ENCODE measurements at regions not wholly inside any gene's neighbourhood (a gene's known extent, or its start where the extent isn't known, plus 50 kb on each side); places are given as distances from the start of the nearest gene placed in this dataset.

GRCh38 chr2:2389215-2389614 lies 58.1 kb upstream of the MYT1L start:
- CTCF ChIA-PET (ENCODE audit: unreplicated experiment) = no interaction called here
- no peaks in the 10 kb centered on the region for H3K9me3 ChIP-seq (ENCODE audit: low read length)
- H3K4me2 ChIP-seq (ENCODE audit: low read length) = no peak overlapping the region
- no peak overlapping the region for H3K4me3 ChIP-seq (ENCODE audit: low read depth, low read length, poor library complexity, severe bottlenecking)
- TF ChIP-seq CTCF (conservative IDR thresholded peaks at IDR 0.05; ENCODE audit: low read length) = no peak
- no peak for TF ChIP-seq EZH2phosphoT487 (IDR thresholded peaks at IDR 0.05; ENCODE audit: borderline replicate concordance, low read depth, low read length)
- H3K79me2 ChIP-seq (ENCODE audit: insufficient read depth, low read depth, low read length) = no peaks in the 10 kb centered on the region
- no peaks in the 10 kb centered on the region for H3K4me1 ChIP-seq (ENCODE audit: insufficient read depth, low read length, poor library complexity, severe bottlenecking)
- no peaks in the 10 kb centered on the region for H3K36me3 ChIP-seq (ENCODE audit: insufficient read depth, low read length)
- POLR2A ChIA-PET = no interaction called here
- intact Hi-C loops (cut with micrococcal nuclease; ENCODE audit: unreplicated experiment) = no loop called here
- no peak for DNase-seq (ENCODE audit: low spot score)
- H2AFZ ChIP-seq (ENCODE audit: low read length) = no peak overlapping the region
- BruUV-seq (replicated peaks) = no TSS peak
- H3K27ac ChIP-seq (ENCODE audit: low read depth, low read length, poor library complexity, severe bottlenecking) = no peak overlapping the region
- H4K20me1 ChIP-seq (ENCODE audit: insufficient read depth, low read length) = no peaks in the 10 kb centered on the region
- H3K9me2 ChIP-seq (ENCODE audit: insufficient read depth, low read length) = no peaks in the 10 kb centered on the region
